HepG2 (cell line): ENCODE measurements at regions not wholly inside any gene's neighbourhood (a gene's known extent, or its start where the extent isn't known, plus 50 kb on each side); places are given as distances from the start of the nearest gene placed in this dataset.

Experiments
- ATAC-seq: fragments of 200-7000 bp; cut with Tn5 transposase; 3 replicates; pipeline ENCODE4 v1.9.1; 2020; ENCODE audit warnings: mild to moderate bottlenecking, moderate library complexity
- BruUV-seq: library from RNA; stranded (reverse); fragments of 400-500 nt; replicated peaks from 2 replicates; lab custom pipeline; 2021; lab: Mats Ljungman, UMichigan
- CTCF ChIA-PET: fragments of 300-600 bp; formaldehyde crosslinking; extraction: SDS; loops from one replicate; lab custom pipeline; 2021; ENCODE audit warnings: low total read pairs, inconsistent platforms, low intra/inter-chr PET ratio; lab: Yijun Ruan, JAX
- POLR2A ChIA-PET: fragments of 350-600 bp; sonication (Branson Sonifier 250); formaldehyde crosslinking; loops from one replicate; lab custom pipeline; 2020; ENCODE audit warnings: antibody characterized with exemption, inconsistent platforms; lab: Yijun Ruan, JAX
- DNase-seq: peaks from one replicate; pipeline ENCODE4 v3.0.0-alpha.2; 2015; ENCODE audit warnings: low spot score
- FAIRE-seq: peaks from 3 replicates; lab custom pipeline; 2011; peaks lifted over from hg19 to GRCh38; lab: Jason Lieb, UNC
- H2AFZ ChIP-seq: one replicate; pipeline ENCODE4 v1.6.1; 2011; ENCODE audit warnings: low read length, inconsistent platforms
- H3K27ac ChIP-seq: fragments of 300-600 bp; 3 replicates; pipeline ENCODE4 v1.8.0; 2011; ENCODE audit warnings: mixed run types, mild to moderate bottlenecking, mixed read lengths, low read length, inconsistent platforms; ENCODE audit not compliant: insufficient read depth; ENCODE audit errors: extremely low read length
- H3K27me3 ChIP-seq, 2 experiments: fragments of 200-600 bp in 1 of 2; 2 replicates in 1 of 2; 3 replicates in 1 of 2; pipeline versions ENCODE4 v1.6.0 to v1.8.0; 2011; ENCODE audit warnings: low read length in 2 of 2, mild to moderate bottlenecking in 2 of 2, moderate library complexity in 2 of 2, inconsistent platforms in 1 of 2; ENCODE audit not compliant: insufficient read depth in 2 of 2, control insufficient read depth in 1 of 2
- H3K36me3 ChIP-seq, 2 experiments: fragments of 200-600 bp in 1 of 2; replicated peaks in 1 of 2; 2 replicates in 1 of 2; 3 replicates in 1 of 2; pipeline versions ENCODE4 v1.5.1 to v1.8.0; 2011; ENCODE audit warnings: low read length in 2 of 2, inconsistent platforms in 1 of 2; ENCODE audit not compliant: insufficient read depth in 2 of 2, control insufficient read depth in 1 of 2
- H3K4me1 ChIP-seq: 2 replicates; pipeline ENCODE4 v1.5.1; 2012; ENCODE audit warnings: low read length, inconsistent platforms; ENCODE audit not compliant: insufficient read depth
- H3K4me2 ChIP-seq: 2 replicates; pipeline ENCODE4 v1.6.0; 2011; ENCODE audit warnings: low read depth, low read length, inconsistent platforms
- H3K4me3 ChIP-seq, 3 experiments: fragments of 200-600 bp in 1 of 3; sonication (generic), shearing (Covaris generic) in 1 of 3; replicated peaks in 1 of 3; 2 replicates each; pipeline ENCODE4 v1.5.1; 2011 to 2016; ENCODE audit warnings: low read length in 3 of 3, inconsistent platforms in 2 of 3, low read depth in 2 of 3, mild to moderate bottlenecking in 2 of 3, control low read depth in 1 of 3, mixed read lengths in 1 of 3; ENCODE audit not compliant: insufficient read depth in 1 of 3
- H3K79me2 ChIP-seq: one replicate; pipeline ENCODE4 v1.6.1; 2011; ENCODE audit warnings: low read length, inconsistent platforms; ENCODE audit not compliant: insufficient read depth
- H3K9ac ChIP-seq: 2 replicates; pipeline ENCODE4 v1.6.0; 2011; ENCODE audit warnings: mild to moderate bottlenecking, low read depth, low read length, inconsistent platforms; ENCODE audit not compliant: insufficient read depth
- H3K9me3 ChIP-seq: 2 replicates; pipeline ENCODE4 v1.5.1; 2012; ENCODE audit warnings: mild to moderate bottlenecking, low read length
- H4K20me1 ChIP-seq: 2 replicates; pipeline ENCODE4 v1.6.0; 2011; ENCODE audit warnings: inconsistent platforms, mild to moderate bottlenecking, low read length, moderate library complexity; ENCODE audit not compliant: insufficient read depth
- CAMTA2 ChIP-seq: sonication (generic); formaldehyde crosslinking; IDR thresholded peaks from 2 replicates; pipeline ENCODE4 v1.4.0; 2020; ENCODE audit warnings: mild to moderate bottlenecking, missing genetic modification reagents, borderline replicate concordance
- CBFB ChIP-seq: sonication (generic); formaldehyde crosslinking; IDR thresholded peaks from 2 replicates; pipeline ENCODE4 v1.4.0; 2020; ENCODE audit warnings: missing genetic modification reagents
- MTF2 ChIP-seq: sonication (generic); formaldehyde crosslinking; IDR thresholded peaks from 2 replicates; pipeline ENCODE4 v1.5.0; 2020; ENCODE audit warnings: missing genetic modification reagents, borderline replicate concordance
- SKI ChIP-seq: fragments of 450-650 bp; IDR thresholded peaks from one replicate; pipeline ENCODE4 v1.6.1; 2018; ENCODE audit warnings: mild to moderate bottlenecking; ENCODE audit not compliant: partially characterized antibody
- THAP11 ChIP-seq: IDR thresholded peaks from 2 replicates; pipeline ENCODE4 v1.6.1; 2016; ENCODE audit warnings: missing biosample characterization, missing genetic modification reagents
- ZBTB7A ChIP-seq: sonication (generic); formaldehyde crosslinking; IDR thresholded peaks from 2 replicates; pipeline ENCODE4 v1.8.0; 2022; ENCODE audit warnings: mild to moderate bottlenecking, missing genetic modification reagents
- ZFAT ChIP-seq: sonication (generic); formaldehyde crosslinking; conservative IDR thresholded peaks from 2 replicates; pipeline ENCODE4 v1.8.1; 2023; ENCODE audit warnings: missing genetic modification reagents, inconsistent platforms
- ZNF224 ChIP-seq: sonication (generic); formaldehyde crosslinking; IDR thresholded peaks from 2 replicates; pipeline ENCODE4 v1.5.0; 2020; ENCODE audit warnings: mild to moderate bottlenecking, missing genetic modification reagents
- WGBS: methylation state at CpG from one replicate; pipeline ENCODE4 v1.1.6; 2017; ENCODE audit warnings: low lambda C conversion rate; 5-methylcytosine and 5-hydroxymethylcytosine counted together
- in situ Hi-C: cut with HindIII; loops from 2 replicates; pipeline ENCODE4 v1.10.0; 2017; ENCODE audit warnings: low pct_unique_long_range_greater_than_20kb; ENCODE audit not compliant: extremely low pct_ligation_motif_present
- intact Hi-C: fragments of 100-400 bp; cut with micrococcal nuclease; formaldehyde crosslinking; loops from one replicate; pipeline ENCODE4 v1.10.0; 2022; ENCODE audit not compliant: unreplicated experiment
- TF ChIP-seq, protein P1 (sequence below): IDR thresholded peaks from 2 replicates; pipeline ENCODE4 v1.6.1; 2018; ENCODE audit warnings: missing genetic modification reagents, mild to moderate bottlenecking, missing compliant biosample characterization
- TF ChIP-seq, protein P2 (sequence below): sonication (generic); formaldehyde crosslinking; IDR thresholded peaks from 2 replicates; pipeline ENCODE4 v1.4.0; 2020; ENCODE audit warnings: low read depth, mild to moderate bottlenecking, missing genetic modification reagents
- TF ChIP-seq, protein P3 (sequence below): sonication (generic); formaldehyde crosslinking; IDR thresholded peaks from 2 replicates; pipeline ENCODE4 v1.4.0; 2020; ENCODE audit warnings: mild to moderate bottlenecking, missing genetic modification reagents

DNA sequence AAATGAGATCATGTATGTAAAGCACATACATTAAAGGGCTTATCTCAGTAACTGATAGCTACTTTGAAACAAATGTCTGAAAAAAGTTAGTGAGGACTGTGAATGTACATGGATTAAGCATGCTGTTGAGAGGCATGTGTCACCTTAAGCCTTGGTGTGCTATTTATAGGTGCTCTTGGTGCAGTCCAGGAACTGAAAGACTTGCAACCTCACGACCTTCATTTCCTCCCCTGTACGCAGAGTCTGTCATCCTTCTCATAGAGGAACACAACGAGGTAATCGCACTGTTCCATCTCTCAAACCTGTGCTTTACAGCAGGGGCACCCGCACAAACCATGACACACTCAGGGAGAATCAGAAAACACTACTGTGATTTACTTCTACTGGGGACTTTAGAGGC is 65.6 kb downstream of the UFM1 start:
- ChIA-PET POLR2A (no interaction called here), CTCF (no interaction called here)
- Histone ChIP-seq H3K36me3 (no peaks in the 10 kb centered on the region), H3K27ac (no peak overlapping the region), H3K4me1 (no peaks in the 10 kb centered on the region), H3K79me2 (no peaks in the 10 kb centered on the region), H3K4me2 (no peak overlapping the region), H3K9me3 (no peaks in the 10 kb centered on the region), H4K20me1 (no peaks in the 10 kb centered on the region), H3K9ac (no peak overlapping the region), H3K27me3 (no peaks in the 10 kb centered on the region), H3K4me3 (no peak overlapping the region), H2AFZ (no peak overlapping the region)
- no peak for FAIRE-seq
- no TSS peak for BruUV-seq
- TF ChIP-seq, protein P1, sequence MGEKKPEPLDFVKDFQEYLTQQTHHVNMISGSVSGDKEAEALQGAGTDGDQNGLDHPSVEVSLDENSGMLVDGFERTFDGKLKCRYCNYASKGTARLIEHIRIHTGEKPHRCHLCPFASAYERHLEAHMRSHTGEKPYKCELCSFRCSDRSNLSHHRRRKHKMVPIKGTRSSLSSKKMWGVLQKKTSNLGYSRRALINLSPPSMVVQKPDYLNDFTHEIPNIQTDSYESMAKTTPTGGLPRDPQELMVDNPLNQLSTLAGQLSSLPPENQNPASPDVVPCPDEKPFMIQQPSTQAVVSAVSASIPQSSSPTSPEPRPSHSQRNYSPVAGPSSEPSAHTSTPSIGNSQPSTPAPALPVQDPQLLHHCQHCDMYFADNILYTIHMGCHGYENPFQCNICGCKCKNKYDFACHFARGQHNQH (CRISPR knock-in tag) = no peak
- TF ChIP-seq ZNF224 (no peak), ZBTB7A (no peak), ZFAT (no peak), CBFB (CRISPR knock-in tag) (no peak), CAMTA2 (no peak), SKI (no peak), THAP11 (CRISPR knock-in tag) (no peak), MTF2 (no peak)
- TF ChIP-seq, protein P2, sequence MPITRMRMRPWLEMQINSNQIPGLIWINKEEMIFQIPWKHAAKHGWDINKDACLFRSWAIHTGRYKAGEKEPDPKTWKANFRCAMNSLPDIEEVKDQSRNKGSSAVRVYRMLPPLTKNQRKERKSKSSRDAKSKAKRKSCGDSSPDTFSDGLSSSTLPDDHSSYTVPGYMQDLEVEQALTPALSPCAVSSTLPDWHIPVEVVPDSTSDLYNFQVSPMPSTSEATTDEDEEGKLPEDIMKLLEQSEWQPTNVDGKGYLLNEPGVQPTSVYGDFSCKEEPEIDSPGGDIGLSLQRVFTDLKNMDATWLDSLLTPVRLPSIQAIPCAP (CRISPR knock-in tag) = no peak
- TF ChIP-seq, protein P3, sequence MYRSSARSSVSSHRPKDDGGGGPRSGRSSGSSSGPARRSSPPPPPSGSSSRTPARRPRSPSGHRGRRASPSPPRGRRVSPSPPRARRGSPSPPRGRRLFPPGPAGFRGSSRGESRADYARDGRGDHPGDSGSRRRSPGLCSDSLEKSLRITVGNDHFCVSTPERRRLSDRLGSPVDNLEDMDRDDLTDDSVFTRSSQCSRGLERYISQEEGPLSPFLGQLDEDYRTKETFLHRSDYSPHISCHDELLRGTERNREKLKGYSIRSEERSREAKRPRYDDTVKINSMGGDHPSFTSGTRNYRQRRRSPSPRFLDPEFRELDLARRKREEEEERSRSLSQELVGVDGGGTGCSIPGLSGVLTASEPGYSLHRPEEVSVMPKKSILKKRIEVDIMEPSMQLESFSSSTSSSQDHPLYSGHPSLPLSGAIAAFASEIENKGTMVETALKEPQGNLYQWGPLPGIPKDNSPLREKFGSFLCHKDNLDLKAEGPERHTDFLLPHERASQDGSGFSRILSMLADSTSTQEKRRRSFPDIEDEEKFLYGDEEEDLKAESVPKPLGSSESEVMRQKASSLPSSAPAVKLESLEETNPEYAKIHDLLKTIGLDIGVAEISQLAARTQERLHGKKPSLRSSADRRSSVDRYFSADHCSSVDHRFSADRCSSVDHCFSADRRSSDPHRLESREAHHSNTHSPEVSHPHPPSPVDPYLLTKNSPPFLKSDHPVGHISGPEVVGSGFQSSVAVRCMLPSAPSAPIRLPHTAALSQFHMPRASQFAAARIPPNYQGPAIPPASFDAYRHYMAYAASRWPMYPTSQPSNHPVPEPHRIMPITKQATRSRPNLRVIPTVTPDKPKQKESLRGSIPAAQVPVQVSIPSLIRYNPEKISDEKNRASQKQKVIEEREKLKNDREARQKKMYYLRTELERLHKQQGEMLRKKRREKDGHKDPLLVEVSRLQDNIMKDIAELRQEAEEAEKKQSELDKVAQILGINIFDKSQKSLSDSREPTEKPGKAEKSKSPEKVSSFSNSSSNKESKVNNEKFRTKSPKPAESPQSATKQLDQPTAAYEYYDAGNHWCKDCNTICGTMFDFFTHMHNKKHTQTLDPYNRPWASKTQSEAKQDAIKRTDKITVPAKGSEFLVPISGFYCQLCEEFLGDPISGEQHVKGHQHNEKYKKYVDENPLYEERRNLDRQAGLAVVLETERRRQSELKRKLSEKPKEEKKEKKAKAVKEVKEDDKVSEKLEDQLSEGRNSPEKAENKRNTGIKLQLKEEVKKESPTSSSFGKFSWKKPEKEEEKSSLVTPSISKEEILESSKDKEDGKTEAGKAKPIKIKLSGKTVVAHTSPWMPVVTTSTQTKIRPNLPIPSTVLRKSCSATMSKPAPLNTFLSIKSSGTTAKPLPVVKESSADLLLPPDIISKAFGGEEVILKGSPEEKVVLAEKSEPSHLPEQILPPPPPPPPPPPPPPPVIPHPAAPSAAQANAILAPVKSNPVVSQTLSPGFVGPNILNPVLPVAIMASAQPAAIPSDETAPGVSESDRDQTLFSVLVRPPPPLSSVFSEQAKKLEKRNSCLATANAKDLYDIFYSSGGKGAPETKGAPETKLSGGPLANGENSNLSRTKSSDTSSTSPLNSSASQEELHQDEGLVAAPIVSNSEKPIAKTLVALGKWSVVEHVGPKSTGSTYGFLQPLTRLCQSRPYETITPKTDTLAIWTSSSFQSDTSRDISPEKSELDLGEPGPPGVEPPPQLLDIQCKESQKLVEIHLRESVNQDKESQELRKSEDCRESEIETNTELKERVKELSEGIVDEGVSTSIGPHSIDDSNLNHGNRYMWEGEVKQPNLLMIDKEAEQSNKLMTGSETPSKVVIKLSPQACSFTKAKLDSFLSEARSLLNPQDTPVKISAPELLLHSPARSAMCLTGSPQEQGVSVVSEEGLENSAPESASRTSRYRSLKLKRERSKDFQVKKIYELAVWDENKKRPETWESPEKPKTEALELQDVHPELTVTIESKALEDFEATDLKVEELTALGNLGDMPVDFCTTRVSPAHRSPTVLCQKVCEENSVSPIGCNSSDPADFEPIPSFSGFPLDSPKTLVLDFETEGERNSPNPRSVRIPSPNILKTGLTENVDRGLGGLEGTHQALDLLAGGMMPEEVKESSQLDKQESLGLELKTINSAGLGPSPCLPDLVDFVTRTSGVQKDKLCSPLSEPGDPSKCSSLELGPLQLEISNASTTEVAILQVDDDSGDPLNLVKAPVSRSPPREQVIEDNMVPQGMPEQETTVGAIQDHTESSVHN = no peak
- intact Hi-C loops (no loop called here), in situ Hi-C loops (no loop called here)
- DNase-seq = no peak
- whole genome bisulfite sequencing = 14% methylated on average over 5 of the region's 5 CpGs
- ATAC-seq = no peak
